NCI-H187 (cell line): ENCODE measurements at regions not wholly inside any gene's neighbourhood (a gene's known extent, or its start where the extent isn't known, plus 50 kb on each side); places are given as distances from the start of the nearest gene placed in this dataset.
"Not testable (repeated sequence)": the region's sequence is repeated elsewhere in the genome, so short reads cannot be mapped to it uniquely, and the experiment has no call there.

Source experiments
- DNase-seq, 2 experiments: peaks; one replicate each; lab custom pipeline; 2025; lab: John Stamatoyannopoulos, UW

- no peak for DNase-seq
These were observed 70.0 kb downstream of the MZT1 start for GRCh38 chr13:72657379-72657778.

- DNase-seq = no peak
These were observed 71.1 kb downstream of the MZT1 start for GRCh38 chr13:72656357-72656756.

- no peak for DNase-seq
These were observed 73.9 kb downstream of the MZT1 start for GRCh38 chr13:72653506-72653905.

GRCh38 chr13:72652681-72653080 is 74.7 kb downstream of the MZT1 start:
- DNase-seq = no peak

GRCh38 chr13:72651144-72651543 is 76.3 kb downstream of the MZT1 start:
- no peak for DNase-seq

GRCh38 chr13:72650051-72650700 is 77.3 kb downstream of the MZT1 start:
- no peak for DNase-seq

- DNase-seq = no peak
These were observed 78.8 kb downstream of the MZT1 start for GRCh38 chr13:72648513-72649065.

GRCh38 chr13:72647422-72647821 is 80.0 kb downstream of the MZT1 start:
- no peak for DNase-seq

GRCh38 chr13:72645521-72645920 is 81.9 kb downstream of the MZT1 start:
- no peak for DNase-seq

- no peak for DNase-seq
These were observed 84.0 kb downstream of the MZT1 start for GRCh38 chr13:72643311-72643989.

GRCh38 chr13:72639377-72639776 is 88.1 kb downstream of the MZT1 start:
- no peak for DNase-seq

- DNase-seq = no peak
These were observed 89.2 kb downstream of the MZT1 start for GRCh38 chr13:72638059-72638815.

GRCh38 chr13:72637561-72637960 is 89.9 kb downstream of the MZT1 start:
- DNase-seq = no peak

GRCh38 chr13:72634859-72635258 is 92.6 kb downstream of the MZT1 start:
- no peak for DNase-seq

GRCh38 chr13:72622546-72622945 is 104.9 kb downstream of the MZT1 start:
- no peak for DNase-seq

- no peak for DNase-seq
These were observed 106.6 kb downstream of the MZT1 start for GRCh38 chr13:72620874-72621273.

GRCh38 chr13:72617951-72618350 is 109.5 kb downstream of the MZT1 start:
- no peak for DNase-seq

GRCh38 chr13:72617186-72617585 is 110.2 kb downstream of the MZT1 start:
- DNase-seq = no peak

- DNase-seq = not testable (repeated sequence)
These were observed 117.1 kb downstream of the MZT1 start for GRCh38 chr13:72610251-72610891.

GRCh38 chr13:72599178-72599743 is 128.2 kb downstream of the MZT1 start:
- DNase-seq = no peak

- DNase-seq = no peak
These were observed 137.2 kb downstream of the MZT1 start for GRCh38 chr13:72590091-72590740.
